Epithelial cell of esophagus (primary cell): ENCODE measurements at regions not wholly inside any gene's neighbourhood (a gene's known extent, or its start where the extent isn't known, plus 50 kb on each side); places are given as distances from the start of the nearest gene placed in this dataset.
"Not testable (repeated sequence)": the region's sequence is repeated elsewhere in the genome, so short reads cannot be mapped to it uniquely, and the experiment has no call there.

Experiments
- DNase-seq: peaks from one replicate; pipeline ENCODE4 v3.0.0; 2010; ENCODE audit warnings: low read depth
- H3K4me3 ChIP-seq: 2 replicates; pipeline ENCODE4 v1.5.1; 2011; ENCODE audit warnings: mild to moderate bottlenecking, low read length, control low read depth
- CTCF ChIP-seq: IDR thresholded peaks from 2 replicates; pipeline ENCODE4 v1.5.1; 2011; ENCODE audit warnings: low read depth, mild to moderate bottlenecking, low read length, control low read depth, inconsistent platforms; ENCODE audit not compliant: insufficient read depth; ENCODE audit errors: missing control alignments

GRCh38 chr20:5401277-5401875 lies 84.6 kb upstream of the PROKR2 start:
- no peak overlapping the region for H3K4me3 ChIP-seq
- DNase-seq = no peak
- no peak for TF ChIP-seq CTCF

DNA sequence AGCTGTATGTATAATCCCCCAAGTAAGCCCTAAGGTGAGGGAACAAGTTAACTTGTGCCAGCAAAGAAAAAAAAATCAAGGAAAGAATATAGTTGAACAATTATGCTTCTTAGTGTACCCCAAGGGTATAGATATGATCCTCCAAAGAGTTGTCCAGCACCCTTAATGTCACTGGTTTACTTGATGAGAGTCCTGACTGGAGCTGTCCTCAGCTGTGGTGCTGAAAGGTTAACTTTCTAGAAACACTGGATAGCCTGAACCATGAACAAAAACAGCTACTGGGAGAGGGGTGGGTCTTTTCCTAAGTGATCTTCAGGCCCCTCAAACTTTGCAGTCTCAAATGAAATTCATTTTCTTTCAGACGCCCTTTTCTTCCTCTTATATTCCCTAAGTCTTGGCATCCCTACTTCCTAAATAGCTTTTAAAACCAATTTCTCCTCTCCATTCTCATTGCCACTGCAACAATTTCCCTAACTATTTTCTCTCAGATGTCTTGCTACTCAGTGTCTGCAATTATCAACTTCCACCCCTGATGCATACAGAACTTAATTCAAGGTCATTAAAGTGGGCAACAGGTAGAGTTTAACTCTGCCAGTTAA lies 83.5 kb upstream of the PROKR2 start:
- TF ChIP-seq CTCF = no peak
- DNase-seq = peak; percentile 48
- no peak overlapping the region for H3K4me3 ChIP-seq

- TF ChIP-seq CTCF = no peak
- no peak overlapping the region for H3K4me3 ChIP-seq
- peak; percentile 8 for DNase-seq
Observed at GRCh38 chr20:5397393-5397792, 80.6 kb upstream of the PROKR2 start.

DNA sequence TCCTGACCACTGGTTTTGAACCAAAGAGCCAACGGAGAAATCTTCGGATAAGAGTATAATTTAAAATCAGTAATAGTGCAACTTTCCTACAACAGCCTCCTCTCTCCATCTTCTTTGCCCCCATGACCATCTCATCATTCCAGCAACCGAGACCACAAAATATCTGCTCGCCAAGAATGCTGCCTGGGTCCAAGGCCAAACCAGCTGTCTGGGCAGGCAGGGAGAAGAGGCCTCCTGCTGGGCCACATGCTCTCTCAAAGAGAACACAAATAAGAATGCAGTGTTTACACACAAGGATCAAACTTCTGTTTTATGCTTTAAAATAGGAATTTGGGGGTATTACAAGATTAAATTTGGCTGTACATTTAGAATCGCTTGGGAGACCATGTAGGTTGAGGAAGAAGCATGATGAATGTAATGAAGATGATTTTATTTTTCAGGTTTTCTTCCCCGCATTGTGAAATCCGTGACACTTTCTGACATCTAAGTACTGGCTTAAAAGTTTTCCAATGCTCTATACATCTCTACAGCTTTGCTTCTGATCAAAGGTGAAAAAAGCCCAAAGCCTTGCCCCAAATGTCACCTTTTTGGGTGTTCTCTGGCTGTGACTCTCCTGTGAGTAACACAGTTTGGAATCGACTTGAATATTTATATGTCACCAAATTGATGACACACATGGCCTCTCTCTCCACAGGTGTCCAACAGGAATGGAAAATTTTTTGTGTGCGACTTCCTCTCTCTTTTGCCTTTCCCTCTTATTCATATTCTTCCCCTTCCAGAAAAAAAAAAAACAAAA lies 79.4 kb upstream of the PROKR2 start:
- H3K4me3 ChIP-seq = no peak overlapping the region
- DNase-seq = no peak
- TF ChIP-seq CTCF = no peak

- no peak for DNase-seq
- no peak for TF ChIP-seq CTCF
- H3K4me3 ChIP-seq = no peak overlapping the region
Observed at GRCh38 chr20:5393218-5393870, 76.6 kb upstream of the PROKR2 start.

GRCh38 chr20:5390720-5391119 lies 74.0 kb upstream of the PROKR2 start:
- no peak for DNase-seq
- TF ChIP-seq CTCF = no peak
- H3K4me3 ChIP-seq = no peak overlapping the region

DNA sequence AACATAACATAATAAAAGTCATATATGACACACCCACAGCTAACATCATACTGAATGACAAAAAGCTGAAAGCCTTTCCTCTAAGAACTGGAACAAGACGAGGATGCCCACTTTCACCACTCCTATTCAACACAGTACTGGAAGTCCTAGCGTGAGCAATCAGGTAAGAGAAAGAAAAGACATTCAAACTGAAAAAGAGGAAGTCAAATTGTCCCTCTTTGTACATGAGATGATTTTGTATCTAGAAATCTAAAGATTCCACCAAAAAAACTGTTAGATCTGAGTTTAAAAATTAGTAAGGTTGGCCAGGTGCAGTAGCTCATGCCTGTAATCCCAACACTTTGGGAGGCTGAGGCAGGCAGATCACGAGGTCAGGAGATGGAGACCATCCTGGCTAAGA lies 70.1 kb upstream of the PROKR2 start:
- not testable (repeated sequence) for H3K4me3 ChIP-seq, DNase-seq

DNA sequence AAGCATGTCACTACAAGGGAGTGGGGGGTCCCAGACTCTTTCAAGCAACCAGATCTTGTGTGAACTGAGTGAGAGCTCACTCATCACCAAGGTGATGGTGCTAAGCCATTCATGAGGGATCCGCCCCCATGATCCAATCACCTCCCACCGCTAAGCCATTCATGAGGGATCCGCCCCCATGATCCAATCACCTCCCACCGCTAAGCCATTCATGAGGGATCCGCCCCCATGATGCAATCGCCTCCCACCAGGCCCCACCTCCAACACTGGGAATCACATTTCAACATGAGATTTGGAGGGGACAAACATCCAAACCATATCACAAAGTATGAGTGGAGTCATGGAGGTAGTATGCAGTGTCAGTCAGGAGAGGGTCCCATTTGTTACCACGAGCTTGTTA lies 64.8 kb upstream of the PROKR2 start:
- DNase-seq, H3K4me3 ChIP-seq: not testable (repeated sequence)
